K562 (cell line): ENCODE measurements at regions not wholly inside any gene's neighbourhood (a gene's known extent, or its start where the extent isn't known, plus 50 kb on each side); places are given as distances from the start of the nearest gene placed in this dataset.

ENCODE experiments used
- MCM5 ChIP-seq: fragments of 450-650 bp; IDR thresholded peaks from 2 replicates; pipeline ENCODE4 v1.6.1; 2016; ENCODE audit warnings: low read depth
- SMC3 ChIP-seq: conservative IDR thresholded peaks from 2 replicates; pipeline ENCODE4 v1.6.1; 2011; ENCODE audit warnings: low read depth, low read length, improper control_type of control experiment; ENCODE audit not compliant: insufficient read depth
- ZFP1 ChIP-seq: fragments of 450-650 bp; formaldehyde crosslinking; IDR thresholded peaks from 2 replicates; pipeline ENCODE4 v1.4.0; 2020; ENCODE audit warnings: mild to moderate bottlenecking, mixed read lengths

GRCh38 chr1:157404614-157405013, 147.7 kb downstream of the FCRL5 start:
- no peak for TF ChIP-seq MCM5
- no peak for TF ChIP-seq ZFP1 (CRISPR knock-in tag)
- TF ChIP-seq SMC3: no peak
